ENCODE measurements at regions not wholly inside any gene's neighbourhood (a gene's known extent, or its start where the extent isn't known, plus 50 kb on each side); places are given as distances from the start of the nearest gene placed in this dataset.

DNA sequence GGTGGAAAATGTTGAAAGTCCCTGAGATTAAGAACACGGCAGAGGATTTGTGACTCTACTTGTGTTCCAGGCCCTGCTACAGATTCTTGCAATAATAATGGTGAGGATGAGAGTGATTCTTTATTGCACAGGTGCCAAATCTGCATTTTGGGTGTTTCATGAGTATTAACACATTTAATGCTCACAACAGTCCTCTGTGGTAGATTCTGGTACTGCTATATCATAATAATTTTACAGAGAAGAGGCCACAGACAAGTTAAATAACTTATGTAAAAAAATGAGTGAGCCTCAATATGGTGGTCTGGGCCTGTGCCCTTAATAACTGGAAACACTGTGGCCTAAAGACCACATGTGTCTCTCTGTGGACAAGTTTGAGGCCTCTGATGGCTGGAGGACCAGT lies 124.3 kb downstream of the C4orf33 start:
- TF ChIP-seq, protein P1, sequence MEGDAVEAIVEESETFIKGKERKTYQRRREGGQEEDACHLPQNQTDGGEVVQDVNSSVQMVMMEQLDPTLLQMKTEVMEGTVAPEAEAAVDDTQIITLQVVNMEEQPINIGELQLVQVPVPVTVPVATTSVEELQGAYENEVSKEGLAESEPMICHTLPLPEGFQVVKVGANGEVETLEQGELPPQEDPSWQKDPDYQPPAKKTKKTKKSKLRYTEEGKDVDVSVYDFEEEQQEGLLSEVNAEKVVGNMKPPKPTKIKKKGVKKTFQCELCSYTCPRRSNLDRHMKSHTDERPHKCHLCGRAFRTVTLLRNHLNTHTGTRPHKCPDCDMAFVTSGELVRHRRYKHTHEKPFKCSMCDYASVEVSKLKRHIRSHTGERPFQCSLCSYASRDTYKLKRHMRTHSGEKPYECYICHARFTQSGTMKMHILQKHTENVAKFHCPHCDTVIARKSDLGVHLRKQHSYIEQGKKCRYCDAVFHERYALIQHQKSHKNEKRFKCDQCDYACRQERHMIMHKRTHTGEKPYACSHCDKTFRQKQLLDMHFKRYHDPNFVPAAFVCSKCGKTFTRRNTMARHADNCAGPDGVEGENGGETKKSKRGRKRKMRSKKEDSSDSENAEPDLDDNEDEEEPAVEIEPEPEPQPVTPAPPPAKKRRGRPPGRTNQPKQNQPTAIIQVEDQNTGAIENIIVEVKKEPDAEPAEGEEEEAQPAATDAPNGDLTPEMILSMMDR (IDR thresholded peaks at IDR 0.05): no peak
- TF ChIP-seq POLR2AphosphoS5 (IDR thresholded peaks at IDR 0.05; ENCODE audit: insufficient read depth in 1 of 2, low read depth in 1 of 2): no peak

Data from vagina (tissue), 2 donors.